ENCODE measurements at regions not wholly inside any gene's neighbourhood (a gene's known extent, or its start where the extent isn't known, plus 50 kb on each side); places are given as distances from the start of the nearest gene placed in this dataset.

DNA sequence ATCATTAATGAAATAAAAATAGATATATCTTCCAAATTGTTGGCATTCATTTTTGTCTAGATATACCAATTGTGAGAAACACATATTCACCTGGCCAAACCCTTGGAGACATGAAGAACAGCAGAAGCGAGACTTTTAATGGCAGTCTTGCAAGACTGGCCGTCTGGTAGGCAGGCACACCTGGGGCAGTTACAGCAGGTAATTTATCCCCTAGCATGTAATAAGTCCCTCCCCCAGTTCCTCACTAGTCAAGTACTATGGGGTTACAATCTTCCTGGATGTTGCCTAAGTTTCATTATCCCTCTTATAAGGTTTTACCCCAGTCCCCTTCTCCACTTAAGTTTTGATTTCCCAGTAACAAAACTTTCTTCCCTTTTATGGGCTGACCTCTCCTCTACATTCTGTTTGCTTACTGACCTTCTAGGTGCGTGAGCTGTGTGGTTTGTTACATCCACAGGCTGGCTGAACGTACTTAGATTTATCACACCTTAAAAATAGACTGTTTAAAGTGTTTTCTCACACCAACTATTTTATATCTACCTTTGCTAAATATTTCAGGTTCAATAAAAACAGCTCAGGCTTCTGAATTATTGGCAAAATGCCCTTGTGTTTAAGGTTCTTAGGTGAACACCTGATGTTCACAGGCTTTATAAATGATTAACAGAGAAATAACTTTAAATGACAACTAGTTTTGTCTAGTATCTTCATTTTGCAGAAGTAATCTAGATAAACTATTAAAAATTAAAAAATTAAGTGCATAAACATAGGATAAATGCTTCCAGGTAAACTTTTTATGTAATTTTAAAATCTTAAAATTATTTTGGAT is 365.0 kb upstream of the TFPI start:
- ChIA-PET CTCF (no interaction called here), POLR2A (no interaction called here)
- DNase-seq: no peak
- Mint-ChIP-seq H3K4me3 (no peak overlapping the region), H3K9me3 (peaks cover 2% of the 10 kb centered on the region), H3K27ac (no peak overlapping the region), H3K4me1 (no peaks in the 10 kb centered on the region), H3K36me3 (ENCODE audit: low read depth) (no peaks in the 10 kb centered on the region), H3K27me3 (no peaks in the 10 kb centered on the region)
- ATAC-seq (ENCODE audit: low read depth): no peak
- TF ChIP-seq, protein P1, sequence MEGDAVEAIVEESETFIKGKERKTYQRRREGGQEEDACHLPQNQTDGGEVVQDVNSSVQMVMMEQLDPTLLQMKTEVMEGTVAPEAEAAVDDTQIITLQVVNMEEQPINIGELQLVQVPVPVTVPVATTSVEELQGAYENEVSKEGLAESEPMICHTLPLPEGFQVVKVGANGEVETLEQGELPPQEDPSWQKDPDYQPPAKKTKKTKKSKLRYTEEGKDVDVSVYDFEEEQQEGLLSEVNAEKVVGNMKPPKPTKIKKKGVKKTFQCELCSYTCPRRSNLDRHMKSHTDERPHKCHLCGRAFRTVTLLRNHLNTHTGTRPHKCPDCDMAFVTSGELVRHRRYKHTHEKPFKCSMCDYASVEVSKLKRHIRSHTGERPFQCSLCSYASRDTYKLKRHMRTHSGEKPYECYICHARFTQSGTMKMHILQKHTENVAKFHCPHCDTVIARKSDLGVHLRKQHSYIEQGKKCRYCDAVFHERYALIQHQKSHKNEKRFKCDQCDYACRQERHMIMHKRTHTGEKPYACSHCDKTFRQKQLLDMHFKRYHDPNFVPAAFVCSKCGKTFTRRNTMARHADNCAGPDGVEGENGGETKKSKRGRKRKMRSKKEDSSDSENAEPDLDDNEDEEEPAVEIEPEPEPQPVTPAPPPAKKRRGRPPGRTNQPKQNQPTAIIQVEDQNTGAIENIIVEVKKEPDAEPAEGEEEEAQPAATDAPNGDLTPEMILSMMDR (IDR thresholded peaks at IDR 0.05): no peak
- intact Hi-C loops (cut with micrococcal nuclease): no loop called here

DNA sequence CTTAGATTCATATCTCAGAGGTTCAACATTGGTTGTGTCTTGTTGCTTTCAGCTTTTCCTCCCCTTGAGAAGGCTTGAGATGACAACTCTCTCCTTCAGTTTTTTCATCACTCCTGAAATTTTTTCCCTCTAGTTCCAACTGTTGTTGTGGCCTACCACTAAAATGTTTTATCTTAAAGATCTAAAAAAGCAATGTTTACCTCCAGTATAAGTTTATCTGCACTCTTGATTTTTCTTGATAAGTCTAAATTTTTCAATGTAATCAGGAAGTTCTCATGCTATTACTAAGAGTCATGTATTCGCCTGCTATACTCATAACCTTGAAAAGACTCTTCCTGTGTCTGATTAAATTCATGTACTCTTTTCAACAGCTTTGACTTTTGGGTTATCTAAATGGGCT is 366.3 kb upstream of the TFPI start:
- intact Hi-C loops (cut with micrococcal nuclease): no loop called here
- no peak for DNase-seq
- Mint-ChIP-seq H3K36me3 (ENCODE audit: low read depth) (no peaks in the 10 kb centered on the region), H3K4me3 (no peak overlapping the region), H3K4me1 (no peaks in the 10 kb centered on the region), H3K27me3 (no peaks in the 10 kb centered on the region), H3K27ac (no peak overlapping the region), H3K9me3 (peaks cover 2% of the 10 kb centered on the region)
- POLR2A ChIA-PET: no interaction called here
- ATAC-seq (ENCODE audit: low read depth): no peak
- CTCF ChIA-PET: no interaction called here
- TF ChIP-seq, protein P1 (IDR thresholded peaks at IDR 0.05): no peak

DNA sequence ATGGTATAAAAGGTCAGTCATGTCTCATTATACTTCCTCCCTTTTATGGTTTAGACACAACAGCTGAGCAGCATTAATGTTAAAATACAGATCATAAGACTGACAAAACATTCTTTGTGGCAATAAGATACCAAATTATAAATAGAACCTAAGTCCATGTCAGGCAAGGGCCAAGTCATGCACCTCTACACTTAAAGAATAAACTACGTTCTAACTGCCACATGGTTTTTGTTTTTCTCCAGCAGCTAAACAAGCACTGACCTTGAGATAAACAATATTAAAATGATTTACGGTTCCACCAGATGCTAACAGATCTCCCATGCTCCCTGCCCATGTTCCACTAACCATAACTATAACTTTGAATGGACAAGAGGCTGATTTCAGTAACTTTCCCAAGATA is 368.6 kb upstream of the TFPI start:
- Mint-ChIP-seq H3K27me3 (no peaks in the 10 kb centered on the region), H3K9me3 (peaks cover 2% of the 10 kb centered on the region), H3K4me1 (no peaks in the 10 kb centered on the region), H3K4me3 (no peak overlapping the region), H3K27ac (no peak overlapping the region), H3K36me3 (ENCODE audit: low read depth) (no peaks in the 10 kb centered on the region)
- ATAC-seq (ENCODE audit: low read depth): no peak
- intact Hi-C loops (cut with micrococcal nuclease): no loop called here
- POLR2A ChIA-PET: no interaction called here
- TF ChIP-seq, protein P1 (IDR thresholded peaks at IDR 0.05): no peak
- CTCF ChIA-PET: no interaction called here
- DNase-seq: no peak

DNA sequence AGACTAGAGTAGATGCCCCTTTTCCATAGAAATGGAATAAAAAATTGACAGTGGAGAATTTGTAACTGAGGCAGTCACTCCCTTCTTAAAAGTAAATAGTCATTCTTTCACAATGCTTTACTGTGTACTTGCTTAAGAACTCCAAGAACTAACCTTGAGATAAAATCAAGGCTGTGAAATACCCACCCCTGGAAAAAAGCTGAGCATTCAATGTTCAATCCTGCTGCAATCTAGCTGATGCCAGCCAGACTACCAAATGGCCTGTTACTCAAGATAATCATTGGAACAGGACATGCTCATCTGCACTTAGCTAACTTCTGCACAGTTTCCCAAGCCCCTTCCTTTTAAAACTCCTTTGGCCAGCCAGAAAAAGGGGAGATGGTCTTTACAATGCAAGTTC is 367.4 kb upstream of the GULP1 start:
- H3K4me1 Mint-ChIP-seq: no peaks in the 10 kb centered on the region
- DNase-seq (no peak), ATAC-seq (ENCODE audit: low read depth) (no peak)
- TF ChIP-seq, protein P1 (IDR thresholded peaks at IDR 0.05): no peak
- peaks cover 2% of the 10 kb centered on the region for H3K9me3 Mint-ChIP-seq
- ChIA-PET POLR2A (no interaction called here), CTCF (no interaction called here)
- no peak overlapping the region for H3K27ac Mint-ChIP-seq
- H3K4me3 Mint-ChIP-seq: no peak overlapping the region
- H3K36me3 Mint-ChIP-seq (ENCODE audit: low read depth): no peaks in the 10 kb centered on the region
- intact Hi-C loops (cut with micrococcal nuclease): no loop called here
- H3K27me3 Mint-ChIP-seq: no peaks in the 10 kb centered on the region

DNA sequence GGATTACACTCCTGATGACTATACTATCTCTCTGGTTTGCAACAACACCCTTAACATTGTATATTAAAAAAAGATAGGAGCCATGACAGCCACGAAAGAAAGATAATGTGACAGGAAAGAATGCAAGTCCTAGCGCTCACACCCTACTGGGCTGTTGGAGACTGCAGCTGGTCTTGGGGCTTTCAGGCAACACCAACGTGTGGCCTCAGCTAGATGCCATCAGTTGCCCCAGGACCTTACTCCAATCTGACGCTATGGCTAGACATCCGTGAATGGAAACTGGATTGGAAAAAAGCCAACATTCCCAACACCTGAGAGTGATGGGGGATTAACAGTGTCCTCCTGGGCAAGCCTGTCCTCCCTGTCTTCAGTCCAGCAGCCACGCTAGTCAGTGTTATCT is 357.4 kb upstream of the GULP1 start:
- no peaks in the 10 kb centered on the region for H3K9me3 Mint-ChIP-seq
- TF ChIP-seq, protein P1 (IDR thresholded peaks at IDR 0.05): no peak
- no peak for ATAC-seq (ENCODE audit: low read depth)
- H3K27me3 Mint-ChIP-seq: no peaks in the 10 kb centered on the region
- POLR2A ChIA-PET: no interaction called here
- CTCF ChIA-PET: no interaction called here
- no peak overlapping the region for H3K27ac Mint-ChIP-seq
- no peaks in the 10 kb centered on the region for H3K4me1 Mint-ChIP-seq
- DNase-seq: no peak
- no peak overlapping the region for H3K4me3 Mint-ChIP-seq
- no peaks in the 10 kb centered on the region for H3K36me3 Mint-ChIP-seq (ENCODE audit: low read depth)
- intact Hi-C loops (cut with micrococcal nuclease): no loop called here
